GM12892 (cell line): ENCODE measurements at regions not wholly inside any gene's neighbourhood (a gene's known extent, or its start where the extent isn't known, plus 50 kb on each side); places are given as distances from the start of the nearest gene placed in this dataset.

Experiments
- DNase-seq: peaks from one replicate; pipeline ENCODE4 v3.0.0; 2011; ENCODE audit not compliant: insufficient read length
- FAIRE-seq: peaks from 2 replicates; lab custom pipeline; 2011; peaks lifted over from hg19 to GRCh38; lab: Jason Lieb, UNC
- POLR2A ChIP-seq: IDR thresholded peaks from 2 replicates; pipeline ENCODE4 v1.6.1; 2011; ENCODE audit warnings: low read depth, low read length, control low read depth
- POLR2AphosphoS5 ChIP-seq: IDR thresholded peaks from 2 replicates; pipeline ENCODE4 v1.6.1; 2011; ENCODE audit warnings: low read depth, low read length, control low read depth
- TAF1 ChIP-seq: IDR thresholded peaks from 2 replicates; pipeline ENCODE4 v1.6.1; 2011; ENCODE audit warnings: low read depth, mild to moderate bottlenecking, control low read depth, low read length, borderline replicate concordance

DNA sequence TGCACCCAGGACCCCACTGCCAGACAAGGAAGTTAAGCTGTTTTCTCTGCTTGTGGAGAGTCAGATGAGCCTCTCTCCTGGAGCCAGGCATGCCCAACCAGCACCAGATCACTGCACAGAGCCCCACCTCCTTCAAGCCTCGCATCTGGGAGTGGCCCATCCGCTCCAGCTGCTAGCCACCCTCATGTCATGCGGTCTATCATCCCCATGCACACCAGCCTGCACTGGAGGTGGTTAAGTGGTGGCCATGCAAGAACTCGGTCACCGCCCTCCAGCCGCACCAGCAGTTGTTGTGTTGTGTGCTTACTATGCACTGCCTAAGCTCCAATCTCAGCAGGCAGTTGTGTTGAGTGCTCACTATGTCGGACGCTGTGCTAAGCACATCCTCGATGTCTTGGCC, 177.9 kb upstream of the SLC14A2 start:
- no peak for TF ChIP-seq TAF1
- TF ChIP-seq POLR2AphosphoS5, result no peak
- TF ChIP-seq POLR2A, result no peak
- peak; percentile 44 for FAIRE-seq
- DNase-seq, result no peak

DNA sequence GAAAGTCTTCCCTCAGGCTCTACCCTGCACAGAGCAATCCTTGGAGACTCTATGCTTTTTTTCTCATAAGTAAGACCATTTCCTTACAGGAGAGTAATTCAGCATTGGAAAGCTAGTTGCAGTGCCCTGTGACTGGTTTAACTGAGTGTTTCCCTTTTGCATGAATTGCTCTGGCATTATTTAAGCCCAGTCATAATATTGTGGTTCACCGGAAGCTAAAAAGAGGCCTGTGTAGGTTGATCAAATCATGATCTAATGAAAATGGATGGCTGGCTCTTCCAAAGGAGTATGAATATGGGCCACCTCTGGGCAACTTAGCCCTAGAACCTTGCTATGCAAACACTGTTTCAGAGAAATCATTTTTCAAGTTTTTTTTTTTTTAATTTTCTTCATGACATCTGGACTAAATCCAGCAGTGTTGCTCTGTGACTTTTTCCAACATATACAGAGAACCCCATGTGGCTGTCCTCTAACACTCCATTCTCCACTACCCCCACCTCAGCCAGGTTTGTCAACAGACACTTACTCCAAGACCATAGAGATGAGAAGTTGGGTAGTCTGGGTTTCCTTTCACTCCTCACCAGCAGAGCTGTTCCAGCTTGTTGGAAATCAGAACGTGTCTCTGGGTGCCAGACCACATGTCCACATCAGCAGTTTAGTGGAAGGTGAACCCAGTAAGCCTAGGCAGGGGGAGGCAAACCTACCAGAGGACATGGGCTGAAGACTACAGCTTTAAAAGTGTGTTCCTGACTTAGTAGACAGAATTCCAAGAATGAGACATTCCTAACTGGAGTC, 175.2 kb upstream of the SLC14A2 start:
- FAIRE-seq, result no peak
- DNase-seq, result no peak
- TF ChIP-seq POLR2AphosphoS5 (no peak), TAF1 (no peak), POLR2A (no peak)

- TF ChIP-seq POLR2A, result no peak
- TF ChIP-seq TAF1, result no peak
- no peak for TF ChIP-seq POLR2AphosphoS5
- no peak for FAIRE-seq
- no peak for DNase-seq
These were observed 174.0 kb upstream of the SLC14A2 start for GRCh38 chr18:45441110-45441847.

GRCh38 chr18:45444040-45444439, 171.2 kb upstream of the SLC14A2 start:
- FAIRE-seq (no peak), DNase-seq (no peak)
- TF ChIP-seq TAF1 (no peak), POLR2A (no peak), POLR2AphosphoS5 (no peak)

DNA sequence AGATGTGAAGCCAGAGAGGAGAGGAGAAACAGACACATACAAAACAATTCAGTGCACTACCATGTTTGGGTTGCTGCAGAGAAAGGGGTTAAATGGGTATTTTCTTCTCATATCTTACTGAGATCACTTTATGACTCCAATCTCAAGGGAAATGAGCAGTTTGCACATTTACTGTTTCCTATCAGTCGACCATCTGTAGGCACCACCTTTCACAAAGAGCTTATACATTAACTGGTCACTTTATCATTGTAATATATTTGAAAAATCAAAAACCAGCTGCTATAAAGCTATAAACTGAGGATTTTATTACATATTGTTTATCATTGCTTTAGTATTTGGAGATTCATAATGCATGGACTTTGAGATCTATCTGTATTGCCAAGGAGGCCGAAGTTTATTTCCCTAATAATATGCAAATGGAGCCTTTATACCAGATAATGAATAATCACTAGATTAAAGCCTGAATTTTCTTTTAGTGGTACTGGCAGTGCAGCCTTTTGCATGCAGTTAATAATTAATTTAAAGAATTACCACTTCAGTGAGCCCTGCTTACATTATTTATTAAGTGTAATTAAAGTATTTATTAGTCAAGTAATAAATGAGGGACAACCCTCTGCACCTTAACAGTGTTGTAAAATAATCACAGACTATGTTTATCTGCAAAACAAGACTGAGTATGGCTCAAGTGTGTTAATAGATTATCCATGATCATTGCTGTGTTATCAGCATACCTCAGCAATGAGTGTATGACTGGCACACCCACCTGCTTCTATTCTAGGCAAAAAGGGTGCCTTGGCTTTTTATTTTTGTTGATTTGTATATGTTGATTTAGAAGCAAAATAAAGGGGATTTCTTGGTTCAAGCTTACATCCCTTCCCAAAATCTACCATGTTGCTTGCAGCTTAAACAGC, 167.7 kb upstream of the SLC14A2 start:
- FAIRE-seq (no peak), DNase-seq (no peak)
- TF ChIP-seq POLR2AphosphoS5 (no peak), POLR2A (no peak), TAF1 (no peak)

DNA sequence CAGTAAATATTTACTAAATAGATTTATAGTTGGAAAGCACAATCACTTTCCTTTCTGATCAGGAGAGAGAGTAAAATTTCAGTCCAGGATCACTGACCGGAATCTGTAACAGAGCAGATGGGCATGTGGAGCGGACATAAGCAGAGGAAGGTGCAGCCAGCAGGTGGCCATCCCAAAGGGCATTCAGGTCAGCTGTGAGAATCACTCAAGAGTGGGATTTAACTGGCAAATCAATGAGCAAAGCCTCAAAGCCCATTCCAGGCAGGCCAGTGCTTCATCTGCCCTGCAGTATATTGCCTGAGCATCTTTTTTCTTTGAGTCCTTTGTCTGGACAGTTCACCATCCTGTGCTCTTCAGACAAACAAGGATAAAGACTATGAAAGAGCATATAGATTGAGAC, 166.4 kb upstream of the SLC14A2 start:
- no peak for FAIRE-seq
- DNase-seq, result no peak
- TF ChIP-seq POLR2A (no peak), TAF1 (no peak), POLR2AphosphoS5 (no peak)

DNA sequence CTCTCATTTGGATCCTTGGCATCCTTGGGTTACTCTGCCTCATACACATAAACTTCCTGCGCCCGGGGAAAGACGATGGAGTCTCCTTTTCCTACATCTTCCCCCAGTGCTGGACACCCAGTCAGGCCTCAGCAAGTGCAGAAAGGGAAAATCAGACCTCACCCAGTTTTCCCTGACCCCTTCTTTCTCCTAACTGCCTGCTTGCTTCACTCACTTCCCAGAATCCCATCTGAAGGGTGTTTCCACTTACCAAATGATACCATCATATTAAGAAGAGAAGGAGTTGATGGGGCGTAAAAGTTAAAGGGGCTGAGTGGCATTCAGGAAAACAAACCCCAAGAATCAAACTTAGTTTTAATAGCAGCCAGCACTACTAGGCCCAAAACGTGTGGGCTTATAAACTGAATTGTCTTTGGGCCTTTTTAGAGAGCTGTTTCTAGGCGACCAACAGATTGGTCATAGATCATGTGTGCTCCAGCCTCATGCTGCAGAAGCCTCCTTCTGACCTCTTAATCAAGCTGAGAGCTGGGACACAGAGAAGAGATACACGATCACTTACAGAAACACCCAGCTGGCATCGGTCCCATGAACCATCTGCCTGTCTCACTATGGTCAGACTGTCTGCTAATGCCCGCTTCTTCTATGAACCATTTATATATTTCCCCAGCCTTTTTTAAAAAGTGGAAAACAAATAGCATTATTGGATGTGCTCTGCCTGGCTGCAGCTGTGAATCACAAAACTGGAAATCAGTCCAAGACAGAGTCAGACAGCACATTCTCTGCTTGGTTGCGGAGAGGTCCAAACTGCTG, 165.7 kb upstream of the SLC14A2 start:
- no peak for FAIRE-seq
- TF ChIP-seq POLR2A, result no peak
- no peak for TF ChIP-seq TAF1
- no peak for TF ChIP-seq POLR2AphosphoS5
- DNase-seq, result no peak

DNA sequence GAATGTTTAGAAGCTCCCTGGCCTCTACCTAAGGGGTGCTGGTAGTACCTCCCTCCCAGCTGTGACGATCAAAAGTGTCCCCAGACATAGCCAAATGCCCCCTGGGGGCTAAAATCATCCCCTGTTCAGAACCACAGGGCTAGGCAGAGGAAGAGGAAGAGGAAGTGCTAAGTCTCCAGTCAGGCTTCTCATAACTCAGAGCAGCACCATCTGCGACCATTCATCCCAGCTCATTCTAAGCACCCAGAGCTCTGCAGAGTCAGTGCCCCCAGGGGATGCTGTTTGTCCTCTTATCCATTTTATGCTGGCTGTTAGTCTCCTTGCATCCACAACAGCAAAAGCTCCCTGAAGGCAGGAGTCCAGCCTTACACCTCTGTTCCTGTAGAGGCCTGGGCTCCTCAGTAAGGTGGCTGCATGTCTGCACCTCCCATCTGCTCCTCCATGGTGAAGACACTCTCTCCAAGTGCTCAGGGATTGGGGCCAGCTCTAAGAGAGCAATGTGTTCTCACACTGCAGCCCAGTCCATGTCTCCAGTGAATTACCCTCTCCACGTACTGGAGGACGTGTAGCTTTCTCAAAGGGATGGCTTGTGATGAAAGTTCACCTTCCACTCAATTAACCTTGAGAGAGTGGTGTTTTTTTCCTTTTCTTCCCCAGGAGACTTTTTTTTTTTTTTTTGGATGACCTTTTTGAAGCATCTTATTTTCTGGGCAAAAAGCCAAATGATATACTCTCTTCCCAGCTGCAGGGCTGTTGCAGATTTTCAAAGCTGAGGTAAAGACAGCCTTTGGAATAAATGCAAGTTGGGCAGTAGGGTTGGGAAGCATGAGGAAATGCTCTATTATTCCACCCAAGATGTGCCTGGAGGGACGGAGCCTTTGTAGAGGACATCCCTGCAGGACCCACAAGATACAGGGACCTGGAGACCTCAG, 158.9 kb upstream of the SLC14A2 start:
- DNase-seq (no peak), FAIRE-seq (no peak)
- TF ChIP-seq POLR2AphosphoS5 (no peak), POLR2A (no peak), TAF1 (no peak)

DNA sequence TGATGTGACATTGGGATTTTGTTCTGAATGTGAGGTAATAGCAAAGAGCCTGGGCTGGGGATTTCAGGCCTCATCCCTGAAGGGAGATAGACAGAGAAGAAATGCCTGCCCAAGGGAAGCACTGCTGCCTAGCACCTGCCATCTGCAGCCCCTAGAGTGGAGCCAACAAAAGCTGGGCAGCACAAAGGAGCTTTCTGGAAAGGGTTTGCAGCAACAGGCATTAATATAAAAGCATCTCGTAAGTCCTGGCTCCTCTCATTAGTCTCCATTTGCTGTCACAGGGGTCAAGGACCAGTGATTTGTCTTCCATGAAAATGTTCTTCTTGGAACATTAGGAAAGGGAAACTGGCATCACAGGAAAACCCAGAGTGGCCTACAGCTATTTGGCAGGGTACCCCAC, 157.2 kb upstream of the SLC14A2 start:
- DNase-seq (no peak), FAIRE-seq (no peak)
- no peak for TF ChIP-seq POLR2A
- TF ChIP-seq TAF1, result no peak
- no peak for TF ChIP-seq POLR2AphosphoS5
